Activated naive CD4-positive, alpha-beta T cell treated with anti-CD3 and anti-CD28 coated beads for 36 hours (primary cell): ENCODE measurements at regions not wholly inside any gene's neighbourhood (a gene's known extent, or its start where the extent isn't known, plus 50 kb on each side); places are given as distances from the start of the nearest gene placed in this dataset.

ENCODE experiments used
- CTCF ChIA-PET: fragments of 350-600 bp; sonication (Branson Sonifier 250); formaldehyde crosslinking; loops from one replicate; lab custom pipeline; 2021; ENCODE audit warnings: antibody characterized with exemption; lab: Charles Lee
- DNase-seq: peaks from one replicate; pipeline ENCODE4 v3.0.0-alpha.2; 2020
- H3K27ac Mint-ChIP-seq: one replicate; pipeline ENCODE4 v1.8.0; 2021; ENCODE audit warnings: mild to moderate bottlenecking, mixed read lengths
- H3K27me3 Mint-ChIP-seq: one replicate; pipeline ENCODE4 v1.8.0; 2021; ENCODE audit warnings: low read depth, mixed read lengths
- H3K36me3 Mint-ChIP-seq: one replicate; pipeline ENCODE4 v1.8.0; 2021; ENCODE audit warnings: low read depth, mixed read lengths
- H3K4me1 Mint-ChIP-seq: one replicate; pipeline ENCODE4 v1.8.0; 2021; ENCODE audit warnings: low read depth, mixed read lengths
- H3K4me3 Mint-ChIP-seq: one replicate; pipeline ENCODE4 v1.8.0; 2021; ENCODE audit warnings: mild to moderate bottlenecking, moderate library complexity, mixed read lengths
- H3K9me3 Mint-ChIP-seq: one replicate; pipeline ENCODE4 v1.8.0; 2021; ENCODE audit warnings: mixed read lengths
- intact Hi-C: fragments of 100-400 bp; cut with micrococcal nuclease; formaldehyde crosslinking; loops from one replicate; pipeline ENCODE4 v1.15.1; 2023

DNA sequence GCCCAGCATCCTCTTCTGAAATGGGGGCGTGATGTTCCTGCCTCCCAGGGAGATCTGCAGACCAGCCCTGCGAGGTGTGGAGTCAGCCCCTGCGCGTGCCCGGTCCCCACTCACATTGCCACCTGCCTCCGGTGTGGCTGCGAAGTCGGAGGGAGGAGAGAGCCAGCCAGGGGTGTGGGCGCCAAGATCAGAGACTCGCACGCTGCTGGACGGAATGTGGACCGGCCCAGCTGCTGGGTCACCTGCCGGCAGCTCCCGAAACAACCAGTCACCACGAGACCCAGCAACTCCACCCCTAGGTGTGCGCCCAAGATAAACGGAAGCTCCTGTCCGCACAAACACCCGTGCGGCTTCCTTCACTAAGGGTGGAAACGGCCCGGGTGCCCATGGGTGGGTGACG lies 51.1 kb upstream of the EGFL7 start:
- H3K9me3 Mint-ChIP-seq = no peaks in the 10 kb centered on the region
- CTCF ChIA-PET = no interaction called here
- H3K27ac Mint-ChIP-seq = no peak overlapping the region
- no peak overlapping the region for H3K4me3 Mint-ChIP-seq
- intact Hi-C loops = no loop called here
- H3K36me3 Mint-ChIP-seq = no peaks in the 10 kb centered on the region
- H3K4me1 Mint-ChIP-seq = no peaks in the 10 kb centered on the region
- no peak for DNase-seq
- H3K27me3 Mint-ChIP-seq = no peaks in the 10 kb centered on the region

- intact Hi-C loops = no loop called here
- no peak for DNase-seq
- H3K4me3 Mint-ChIP-seq = no peak overlapping the region
- H3K27me3 Mint-ChIP-seq = no peaks in the 10 kb centered on the region
- H3K4me1 Mint-ChIP-seq = no peaks in the 10 kb centered on the region
- CTCF ChIA-PET = no interaction called here
- no peak overlapping the region for H3K27ac Mint-ChIP-seq
- H3K36me3 Mint-ChIP-seq = no peaks in the 10 kb centered on the region
- no peaks in the 10 kb centered on the region for H3K9me3 Mint-ChIP-seq
Measured at GRCh38 chr9:136611119-136611518, 51.6 kb upstream of the EGFL7 start.

GRCh38 chr9:136610426-136610825 lies 52.3 kb upstream of the EGFL7 start:
- intact Hi-C loops = no loop called here
- no peaks in the 10 kb centered on the region for H3K9me3 Mint-ChIP-seq
- CTCF ChIA-PET = no interaction called here
- H3K4me3 Mint-ChIP-seq = no peak overlapping the region
- no peak for DNase-seq
- peaks cover 4% of the 10 kb centered on the region for H3K27me3 Mint-ChIP-seq
- H3K4me1 Mint-ChIP-seq = no peaks in the 10 kb centered on the region
- no peak overlapping the region for H3K27ac Mint-ChIP-seq
- no peaks in the 10 kb centered on the region for H3K36me3 Mint-ChIP-seq

GRCh38 chr9:136609838-136610311 lies 52.8 kb upstream of the EGFL7 start:
- Mint-ChIP-seq H3K27ac (no peak overlapping the region), H3K36me3 (no peaks in the 10 kb centered on the region), H3K9me3 (no peaks in the 10 kb centered on the region), H3K27me3 (peaks cover 6% of the 10 kb centered on the region), H3K4me1 (no peaks in the 10 kb centered on the region), H3K4me3 (no peak overlapping the region)
- no peak for DNase-seq
- intact Hi-C loops = no loop called here
- CTCF ChIA-PET = no interaction called here

GRCh38 chr9:136609160-136609475 lies 53.6 kb upstream of the EGFL7 start:
- Mint-ChIP-seq H3K27ac (no peak overlapping the region), H3K4me1 (no peaks in the 10 kb centered on the region), H3K9me3 (no peaks in the 10 kb centered on the region), H3K27me3 (peaks cover 8% of the 10 kb centered on the region), H3K4me3 (no peak overlapping the region), H3K36me3 (no peaks in the 10 kb centered on the region)
- no peak for DNase-seq
- intact Hi-C loops = no loop called here
- CTCF ChIA-PET = no interaction called here

GRCh38 chr9:136608348-136609159 lies 54.2 kb upstream of the EGFL7 start:
- H3K27me3 Mint-ChIP-seq = peaks cover 12% of the 10 kb centered on the region
- no peak for DNase-seq
- no peaks in the 10 kb centered on the region for H3K4me1 Mint-ChIP-seq
- CTCF ChIA-PET = interaction anchor here (0.6 kb wide), 1 partner anchor 115 kb away, joined by 3 read pairs; no protein-coding TSS in a partner anchor
- no peak overlapping the region for H3K4me3 Mint-ChIP-seq
- intact Hi-C loops = no loop called here
- H3K36me3 Mint-ChIP-seq = no peaks in the 10 kb centered on the region
- no peak overlapping the region for H3K27ac Mint-ChIP-seq
- no peaks in the 10 kb centered on the region for H3K9me3 Mint-ChIP-seq

DNA sequence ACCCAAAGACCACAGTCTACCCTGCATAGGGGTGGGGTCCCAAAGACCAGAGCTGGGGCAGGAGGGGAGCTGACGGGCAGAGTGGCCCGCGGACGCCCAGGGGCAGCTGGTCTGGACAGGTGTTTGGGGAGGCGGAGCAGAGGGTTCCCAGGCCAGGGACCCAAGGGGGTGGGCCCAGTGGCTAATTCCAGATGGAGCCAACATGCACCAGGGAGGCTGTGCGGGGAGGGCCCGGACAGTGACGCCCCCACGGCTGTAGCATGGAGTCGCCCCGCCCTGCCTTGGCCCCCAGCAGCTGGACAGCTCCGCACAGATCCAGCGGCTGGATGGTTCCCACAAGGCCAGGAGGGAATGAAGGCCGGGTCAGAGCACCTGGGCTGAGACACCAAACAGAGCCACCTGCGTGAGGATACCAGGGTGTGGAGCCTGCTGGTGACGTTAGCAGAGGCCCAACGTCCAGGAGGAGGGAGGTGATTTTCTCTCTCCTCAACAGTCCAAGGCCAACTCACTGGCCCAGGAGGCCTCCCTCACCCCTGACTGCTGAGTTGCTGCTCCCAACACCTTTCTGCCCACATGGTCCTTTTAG lies 55.3 kb upstream of the EGFL7 start:
- peaks cover 19% of the 10 kb centered on the region for H3K27me3 Mint-ChIP-seq
- no peaks in the 10 kb centered on the region for H3K4me1 Mint-ChIP-seq
- intact Hi-C loops = no loop called here
- H3K4me3 Mint-ChIP-seq = no peak overlapping the region
- H3K36me3 Mint-ChIP-seq = no peaks in the 10 kb centered on the region
- no peak overlapping the region for H3K27ac Mint-ChIP-seq
- CTCF ChIA-PET = no interaction called here
- no peaks in the 10 kb centered on the region for H3K9me3 Mint-ChIP-seq
- no peak for DNase-seq

- no peak overlapping the region for H3K4me3 Mint-ChIP-seq
- intact Hi-C loops = no loop called here
- H3K27ac Mint-ChIP-seq = no peak overlapping the region
- H3K4me1 Mint-ChIP-seq = no peaks in the 10 kb centered on the region
- H3K36me3 Mint-ChIP-seq = no peaks in the 10 kb centered on the region
- DNase-seq = no peak
- peaks cover 22% of the 10 kb centered on the region for H3K27me3 Mint-ChIP-seq
- CTCF ChIA-PET = no interaction called here
- no peaks in the 10 kb centered on the region for H3K9me3 Mint-ChIP-seq
Measured at GRCh38 chr9:136606687-136607333, 55.9 kb upstream of the EGFL7 start.

- Mint-ChIP-seq H3K4me3 (no peak overlapping the region), H3K4me1 (no peaks in the 10 kb centered on the region), H3K9me3 (no peaks in the 10 kb centered on the region), H3K27me3 (peaks cover 24% of the 10 kb centered on the region), H3K36me3 (no peaks in the 10 kb centered on the region), H3K27ac (no peak overlapping the region)
- no peak for DNase-seq
- intact Hi-C loops = no loop called here
- CTCF ChIA-PET = no interaction called here
Measured at GRCh38 chr9:136605988-136606660, 56.6 kb upstream of the EGFL7 start.

- Mint-ChIP-seq H3K27me3 (peaks cover 34% of the 10 kb centered on the region), H3K27ac (no peak overlapping the region), H3K36me3 (no peaks in the 10 kb centered on the region), H3K4me3 (no peak overlapping the region), H3K4me1 (no peaks in the 10 kb centered on the region), H3K9me3 (no peaks in the 10 kb centered on the region)
- intact Hi-C loops = no loop called here
- CTCF ChIA-PET = no interaction called here
- no peak for DNase-seq
Measured at GRCh38 chr9:136604823-136605525, 57.7 kb upstream of the EGFL7 start.

DNA sequence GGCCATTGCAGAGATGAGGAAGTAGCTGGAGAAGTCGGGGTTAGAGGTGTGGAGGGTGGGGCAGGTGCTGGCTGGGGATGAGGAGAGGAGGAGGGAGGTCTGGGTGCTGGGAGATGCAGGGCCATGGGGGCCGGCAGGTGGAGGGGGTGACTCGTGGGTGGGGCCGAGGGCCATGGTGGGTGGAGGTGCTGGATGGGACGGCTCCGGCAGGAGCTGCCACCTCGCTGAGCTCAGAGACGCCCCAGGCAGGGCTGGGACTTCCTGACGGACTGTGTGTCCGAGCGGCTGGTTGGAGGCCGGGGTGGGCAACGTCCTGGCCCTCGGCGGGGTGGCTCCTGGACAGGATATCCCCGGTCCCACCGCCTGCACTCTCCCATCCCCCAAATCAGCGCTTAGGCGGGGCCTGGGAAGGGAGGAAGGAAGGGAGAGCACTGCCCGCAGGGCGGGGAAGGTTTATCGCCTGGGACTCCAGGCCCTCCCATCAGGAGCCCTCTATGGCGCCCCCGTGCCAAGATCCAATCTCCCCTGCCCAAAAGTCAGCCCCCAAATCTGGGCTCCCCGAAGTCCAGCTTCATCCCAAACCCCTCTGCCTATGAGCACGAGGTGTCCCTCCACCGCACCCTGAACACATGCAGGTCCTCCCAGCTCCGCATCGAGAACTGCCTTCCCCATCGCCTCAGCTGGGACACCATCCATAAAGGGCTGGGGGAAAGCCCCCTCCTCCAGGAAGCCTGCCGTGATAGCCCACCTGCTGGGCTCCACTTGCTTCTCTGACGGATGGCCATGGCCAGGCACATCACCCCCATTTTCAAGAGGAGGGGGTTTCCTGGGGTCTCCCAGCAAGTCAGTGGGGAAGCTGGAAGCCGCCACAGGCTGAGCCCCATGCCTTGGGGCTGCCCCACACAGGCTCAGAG lies 58.3 kb upstream of the NOTCH1 start:
- intact Hi-C loops = no loop called here
- Mint-ChIP-seq H3K27me3 (peaks cover 34% of the 10 kb centered on the region), H3K36me3 (no peaks in the 10 kb centered on the region), H3K9me3 (no peaks in the 10 kb centered on the region), H3K27ac (no peak overlapping the region), H3K4me3 (no peak overlapping the region), H3K4me1 (no peaks in the 10 kb centered on the region)
- CTCF ChIA-PET = interaction anchor here (0.5 kb wide), 1 partner anchor 440 kb away, joined by 3 read pairs; no protein-coding TSS in a partner anchor
- no peak for DNase-seq
